NCI-H1105 treated with DMSO at 0.1 percent for 48 hours (cell line): ENCODE measurements at regions not wholly inside any gene's neighbourhood (a gene's known extent, or its start where the extent isn't known, plus 50 kb on each side); places are given as distances from the start of the nearest gene placed in this dataset.
A peak's percentile ranks its signal among the peaks of the same experiment; 100 is the strongest.

Experiments used
- DNase-seq: peaks from one replicate; lab custom pipeline; 2025; lab: John Stamatoyannopoulos, UW

DNA sequence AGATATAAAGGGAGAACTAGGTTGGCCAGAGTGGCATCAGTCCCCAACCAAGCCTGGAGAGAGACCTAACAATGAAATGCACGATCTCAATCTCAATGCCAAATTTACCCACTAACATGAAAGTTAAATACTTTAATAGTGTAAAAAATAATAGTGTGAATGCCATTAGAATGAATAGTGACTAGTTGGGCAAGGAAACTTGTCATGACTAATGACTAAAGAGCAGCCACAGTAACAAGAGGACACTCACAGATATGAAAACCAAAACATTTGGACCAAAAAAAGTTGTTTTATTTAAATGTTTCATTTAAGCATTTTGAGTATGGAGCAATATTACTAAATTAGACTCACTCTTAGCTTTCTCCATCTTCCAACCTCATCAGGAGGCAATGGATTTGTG, 1853.8 kb downstream of the EFNA5 start:
- no peak for DNase-seq

DNA sequence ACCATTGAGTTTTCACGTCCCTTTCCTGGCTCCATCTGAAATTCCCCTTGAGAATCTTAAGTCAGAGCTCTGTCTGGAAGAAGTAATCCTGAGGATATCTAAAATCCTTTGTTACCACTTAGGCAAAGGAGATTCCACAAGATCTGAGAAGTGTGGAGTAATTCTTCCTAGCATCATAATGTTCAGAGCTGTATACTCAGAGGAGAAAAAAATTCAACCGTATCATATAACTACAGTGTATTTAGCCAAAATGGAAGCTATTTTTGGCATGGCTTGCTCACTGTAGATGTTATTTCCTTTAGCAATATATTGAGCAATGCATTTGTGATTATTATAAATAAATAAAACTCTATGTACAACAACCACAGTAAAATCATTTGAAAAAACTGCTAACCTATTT, 1858.4 kb downstream of the EFNA5 start:
- no peak for DNase-seq

DNA sequence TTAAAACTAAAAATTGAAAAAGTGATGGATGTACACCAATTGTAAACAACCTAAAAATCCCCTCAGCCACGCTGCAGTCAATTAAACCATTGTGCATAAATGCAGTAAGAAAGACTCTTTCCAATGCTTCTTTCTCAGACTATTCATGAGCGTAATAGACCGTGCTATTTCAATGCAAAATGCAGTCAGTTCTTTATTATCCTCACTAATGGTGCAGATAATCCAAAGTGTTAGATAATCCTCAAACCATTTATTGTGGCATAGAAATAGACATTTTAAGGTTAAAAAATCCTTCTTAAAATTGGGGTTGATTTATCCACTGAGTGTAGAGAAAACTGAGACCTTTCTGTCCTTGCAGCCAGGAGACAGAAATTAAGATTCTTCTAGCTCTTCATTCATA, 1862.8 kb downstream of the EFNA5 start:
- no peak for DNase-seq

DNA sequence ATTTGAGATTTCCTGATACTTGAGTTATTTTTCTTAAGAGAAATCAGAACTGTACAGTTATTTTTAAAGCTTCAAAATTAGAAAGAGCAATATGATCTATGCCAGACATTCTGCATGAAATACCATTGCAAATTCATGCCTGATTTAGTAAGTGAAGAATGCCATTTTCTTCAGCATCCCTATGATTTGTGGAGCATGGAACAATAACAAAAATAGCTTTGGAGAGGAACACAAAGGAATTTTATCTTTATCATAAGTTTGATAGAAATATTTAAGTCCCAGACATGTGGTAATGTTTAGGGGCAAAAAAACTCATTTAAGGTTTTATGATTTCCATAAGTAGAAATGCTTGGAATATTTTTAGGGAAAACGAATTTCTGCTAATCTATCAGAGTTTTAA, 1863.4 kb downstream of the EFNA5 start:
- no peak for DNase-seq

DNA sequence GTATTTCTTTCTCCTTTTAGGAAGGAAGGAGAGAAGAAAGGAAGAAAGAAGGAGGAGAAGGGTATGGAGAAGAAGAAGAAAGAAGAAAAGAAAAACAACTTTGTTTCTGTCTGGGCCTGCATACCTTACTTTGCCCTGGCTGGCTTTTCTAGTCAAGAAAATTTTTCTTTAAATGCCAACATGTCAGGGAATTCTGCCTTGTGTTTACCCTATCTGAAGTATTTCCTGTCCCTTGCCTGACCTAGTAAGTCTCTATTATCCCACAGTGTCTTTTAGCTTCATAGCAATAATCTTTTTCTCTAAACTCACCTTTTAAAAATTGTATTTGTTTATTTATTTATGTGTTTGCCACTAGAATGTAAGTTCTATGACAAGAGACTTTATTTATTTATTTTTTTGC, 1864.1 kb downstream of the EFNA5 start:
- DNase-seq: no peak

DNA sequence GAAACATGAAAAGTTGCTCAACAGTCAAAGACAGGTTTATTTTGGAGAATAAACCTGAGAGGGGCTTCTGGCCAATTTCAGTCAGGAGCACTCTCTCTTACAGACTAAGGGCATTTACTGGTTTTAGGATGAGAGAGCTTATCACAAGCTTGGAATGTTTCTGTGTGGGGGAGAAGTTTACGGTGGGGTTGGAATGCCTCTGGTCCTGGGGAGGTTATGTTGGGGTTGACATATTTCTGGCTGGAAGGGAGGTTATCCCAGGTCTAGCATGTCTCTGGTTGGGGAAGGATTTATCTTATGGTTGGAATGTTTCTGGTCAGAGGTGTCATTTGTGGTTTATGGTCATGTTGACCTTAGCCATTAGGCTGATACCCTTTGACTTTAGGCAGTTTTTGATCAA, 1867.3 kb downstream of the EFNA5 start:
- no peak for DNase-seq

DNA sequence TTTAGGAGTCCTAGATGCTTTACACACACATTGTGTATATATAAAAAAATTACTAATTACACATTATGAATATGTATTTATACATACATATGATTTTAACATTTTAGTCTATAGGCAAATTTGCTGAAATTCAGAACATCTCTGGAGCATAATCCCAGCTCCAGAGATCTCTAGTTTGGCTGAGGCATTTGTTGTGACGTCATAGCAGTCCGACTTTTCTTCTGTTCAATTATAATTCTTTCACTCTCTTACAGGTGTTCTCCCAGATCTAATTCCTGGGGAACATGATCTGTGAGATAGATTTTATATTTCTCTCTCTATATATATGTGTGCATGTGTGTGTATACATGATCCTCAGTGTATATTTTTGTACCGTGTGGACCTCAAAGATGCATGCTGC, 1876.2 kb downstream of the EFNA5 start:
- no peak for DNase-seq

DNA sequence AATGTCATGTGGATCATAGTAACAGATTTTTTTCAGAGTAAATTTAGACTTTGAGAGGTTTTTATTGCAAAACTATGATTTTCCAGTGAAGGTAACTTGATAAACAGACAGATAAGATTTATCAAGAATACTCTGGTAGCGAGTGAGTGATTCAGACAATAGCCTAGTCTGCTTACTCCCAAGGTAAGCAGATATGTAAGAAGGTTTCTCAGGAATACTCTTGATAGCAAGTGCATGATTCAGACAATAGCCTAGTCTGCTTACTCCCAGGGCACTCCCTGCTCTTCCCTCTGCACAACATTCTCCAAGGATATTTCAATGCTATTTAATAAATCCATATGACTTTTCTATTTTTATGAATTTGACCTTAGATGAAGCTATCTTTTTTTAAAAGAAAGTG, 1881.5 kb downstream of the EFNA5 start:
- DNase-seq: no peak

DNA sequence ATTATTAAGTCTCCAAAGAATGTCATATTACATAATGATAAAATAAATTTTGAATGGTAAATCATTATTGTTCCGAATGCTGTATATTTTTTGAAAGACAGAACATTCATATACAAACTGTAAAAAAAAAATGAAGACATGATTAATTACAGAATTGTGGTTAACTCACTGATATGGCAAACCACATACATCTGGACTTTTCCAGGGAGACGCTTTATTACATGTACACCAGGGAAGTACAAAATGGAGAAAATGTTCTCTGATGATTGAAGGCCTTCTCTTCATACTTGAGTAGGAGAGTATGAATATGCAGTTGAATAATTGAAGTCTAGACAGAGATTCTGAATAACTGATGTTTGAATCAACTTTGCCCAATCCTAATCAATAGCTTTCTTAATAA, 1886.9 kb downstream of the EFNA5 start:
- DNase-seq: no peak

DNA sequence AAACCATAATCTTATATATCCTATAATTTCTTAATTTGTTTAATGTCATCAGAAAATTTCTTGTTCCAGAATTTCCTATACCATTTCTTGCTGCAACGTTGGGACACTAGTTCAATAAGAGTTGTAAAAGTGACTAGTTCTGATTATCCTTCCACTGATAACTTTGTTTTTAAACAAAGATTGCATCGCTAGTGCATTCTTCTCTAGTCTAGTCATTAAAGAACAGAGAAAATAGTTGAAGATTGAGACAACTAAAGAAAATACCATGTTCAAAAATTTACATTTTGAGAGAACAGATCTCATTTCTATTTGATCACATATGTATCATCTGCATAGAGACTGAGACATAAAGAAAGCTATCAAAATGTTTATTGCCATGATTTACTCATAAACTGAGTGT, 1888.2 kb downstream of the EFNA5 start:
- DNase-seq: no peak

DNA sequence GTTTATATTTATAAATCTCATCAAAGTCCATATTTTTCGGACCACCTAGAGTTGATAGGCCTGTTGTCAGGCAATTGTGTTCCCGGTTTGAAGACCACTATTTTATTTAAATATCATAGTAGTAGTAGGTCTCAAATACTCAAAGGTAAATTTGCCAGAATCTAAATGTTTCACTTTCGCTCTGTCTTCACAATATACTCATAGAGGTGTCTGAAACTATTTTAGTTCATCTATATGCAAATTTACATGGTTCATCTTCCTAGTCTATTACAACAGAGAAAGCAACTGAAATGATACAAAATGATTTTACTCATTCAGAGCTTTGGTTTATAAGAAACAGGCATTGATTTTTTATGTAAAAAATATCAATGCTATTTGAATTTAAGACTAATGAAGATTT, 1897.5 kb downstream of the EFNA5 start:
- no peak for DNase-seq

DNA sequence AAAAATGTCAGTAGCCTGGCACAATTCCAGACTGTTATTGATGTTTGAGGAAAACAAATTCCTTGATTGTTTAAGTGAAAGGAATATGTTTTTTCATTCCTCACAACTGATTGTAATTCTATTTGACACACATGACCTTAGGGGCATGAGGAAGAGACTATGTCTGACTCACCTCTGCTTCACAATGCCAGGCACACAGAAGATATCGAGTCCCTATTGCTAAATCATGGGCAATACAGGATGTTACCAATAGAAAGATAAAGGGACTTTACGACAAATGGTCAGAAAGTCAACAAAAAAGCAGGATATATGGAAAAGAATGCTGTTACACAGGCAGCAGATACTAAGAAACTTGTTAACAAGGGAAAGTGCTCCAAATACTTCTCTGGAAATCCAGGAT, 1903.5 kb downstream of the EFNA5 start:
- no peak for DNase-seq

DNA sequence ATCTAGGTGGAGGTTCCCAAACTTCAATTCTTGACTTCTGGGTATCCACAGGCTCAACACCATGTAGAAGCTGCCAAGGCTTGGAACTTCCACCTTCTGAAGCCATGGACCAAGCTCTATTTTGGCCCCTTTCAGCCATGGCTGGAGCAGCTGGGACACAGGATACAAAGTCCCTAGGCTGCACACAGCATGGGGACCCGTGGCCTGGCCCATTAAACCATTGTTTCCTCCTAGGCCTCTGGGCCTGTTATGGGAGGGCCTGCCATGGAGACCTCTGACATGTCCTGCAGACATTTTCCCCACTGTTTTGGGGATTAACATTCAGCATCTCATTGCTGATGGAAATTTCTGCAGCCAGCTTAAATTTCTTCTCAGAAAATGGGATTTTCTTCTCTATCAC, 1908.0 kb downstream of the EFNA5 start:
- DNase-seq: no peak

DNA sequence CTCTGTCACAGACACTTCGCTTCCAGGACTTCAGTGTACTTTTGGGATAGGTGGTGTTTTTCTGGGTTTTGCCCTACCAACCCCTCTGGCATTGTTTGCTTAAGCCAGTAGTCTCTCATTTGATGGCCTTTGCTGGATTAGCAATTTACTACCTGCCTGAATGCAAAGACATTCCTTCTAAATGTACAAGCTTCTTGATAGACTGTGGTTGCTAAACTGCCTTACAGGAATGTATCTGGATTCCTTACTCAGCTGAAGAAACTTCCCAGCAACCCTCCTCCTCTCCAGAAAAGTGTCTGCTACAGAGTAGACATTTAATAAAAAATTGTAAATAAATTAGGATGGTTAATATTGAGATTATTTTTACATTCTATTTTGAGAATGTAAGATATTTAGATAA, 1916.7 kb downstream of the EFNA5 start:
- DNase-seq: no peak

DNA sequence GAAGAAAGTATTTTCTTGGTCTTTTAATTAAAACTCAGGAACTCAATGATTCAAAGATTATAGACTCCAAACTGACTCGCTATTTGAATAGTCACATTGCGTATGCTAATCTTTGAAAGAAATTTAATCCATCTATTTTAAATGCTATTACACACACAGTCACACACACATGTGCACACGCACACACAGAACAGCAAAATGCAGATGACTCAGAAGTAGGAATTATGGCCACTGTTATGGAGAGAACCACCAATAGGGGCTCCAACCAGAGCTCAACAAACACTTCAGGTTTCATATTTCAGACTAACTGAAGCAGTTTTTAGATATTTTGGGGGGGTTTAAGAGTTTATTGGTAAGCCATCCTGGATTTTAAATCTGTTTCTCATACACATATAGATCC, 1917.9 kb downstream of the EFNA5 start:
- no peak for DNase-seq

DNA sequence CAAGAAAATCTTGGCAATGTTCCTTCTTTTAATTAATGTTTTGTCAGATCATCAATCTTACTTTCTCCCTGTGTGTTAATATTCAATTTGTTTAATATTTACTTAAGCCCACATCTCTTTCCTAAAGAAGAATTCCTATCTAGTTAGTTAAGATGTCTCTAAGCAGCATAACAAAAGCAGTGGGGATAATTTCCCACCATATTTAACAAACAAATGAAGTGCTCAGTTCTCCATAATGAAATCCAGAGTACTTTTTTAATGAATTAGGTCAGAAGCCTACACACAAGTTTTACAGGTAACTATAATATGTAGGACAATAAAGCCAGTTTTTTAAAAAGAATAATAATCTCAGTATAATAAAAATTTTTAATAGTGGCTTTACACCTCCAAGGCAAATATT, 1918.8 kb downstream of the EFNA5 start:
- peak; percentile 12 for DNase-seq

DNA sequence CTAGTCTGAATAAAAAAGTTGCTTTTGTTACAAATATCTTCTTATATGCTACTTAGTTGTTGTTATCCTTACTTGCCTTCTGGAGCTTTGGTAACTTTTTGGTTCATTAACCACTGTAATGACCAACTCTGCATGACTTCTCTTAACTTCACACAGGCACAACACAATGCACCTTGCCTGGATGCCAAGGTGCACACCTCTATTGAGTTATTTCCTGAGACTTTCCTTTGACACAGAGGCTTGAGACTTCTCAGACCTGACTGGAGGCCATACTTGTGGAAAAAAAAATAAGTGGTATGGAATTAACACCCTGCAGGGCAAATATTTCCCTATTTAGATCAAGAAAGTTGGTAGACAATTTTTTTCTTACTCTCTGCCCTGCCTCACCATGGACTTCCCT, 1925.6 kb downstream of the EFNA5 start:
- DNase-seq: no peak

DNA sequence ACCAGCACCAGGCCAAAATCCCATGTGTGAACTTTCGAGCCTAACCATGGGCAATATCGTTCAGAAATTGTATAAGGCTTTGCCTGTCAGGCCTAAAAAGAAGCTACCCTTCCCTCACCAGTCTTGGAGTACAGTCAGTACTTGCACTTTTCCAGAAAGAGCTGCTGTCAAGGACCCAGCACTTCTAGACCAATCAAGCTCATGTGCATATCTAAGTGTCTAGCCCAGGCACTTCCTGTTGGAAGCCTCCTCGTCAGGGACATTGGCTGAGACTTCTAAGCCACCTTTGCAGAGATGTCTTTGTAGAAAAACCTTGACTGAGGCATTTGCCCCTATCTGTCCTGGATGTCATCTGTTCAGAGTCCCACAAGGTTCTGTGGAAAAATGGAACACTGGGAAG, 1930.5 kb downstream of the EFNA5 start:
- DNase-seq: no peak

DNA sequence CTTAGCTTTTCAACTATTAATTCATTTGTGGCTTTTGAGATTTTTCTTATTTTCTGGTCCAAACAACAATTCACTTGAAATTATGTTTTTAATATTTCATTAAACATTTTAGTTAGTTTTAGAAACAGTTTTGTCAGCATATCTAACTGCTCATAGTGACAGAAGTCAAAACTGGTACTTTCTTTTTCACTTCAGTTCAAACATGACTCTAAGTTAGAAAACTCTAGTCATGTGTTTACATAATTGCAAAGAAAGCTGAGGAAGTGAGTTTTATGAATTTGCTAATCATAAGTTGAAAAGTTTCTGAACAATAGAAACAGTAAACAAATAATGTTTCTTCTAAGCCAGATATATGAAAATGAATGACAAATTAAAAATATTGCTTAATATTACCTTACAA, 1931.0 kb downstream of the EFNA5 start:
- no peak for DNase-seq

DNA sequence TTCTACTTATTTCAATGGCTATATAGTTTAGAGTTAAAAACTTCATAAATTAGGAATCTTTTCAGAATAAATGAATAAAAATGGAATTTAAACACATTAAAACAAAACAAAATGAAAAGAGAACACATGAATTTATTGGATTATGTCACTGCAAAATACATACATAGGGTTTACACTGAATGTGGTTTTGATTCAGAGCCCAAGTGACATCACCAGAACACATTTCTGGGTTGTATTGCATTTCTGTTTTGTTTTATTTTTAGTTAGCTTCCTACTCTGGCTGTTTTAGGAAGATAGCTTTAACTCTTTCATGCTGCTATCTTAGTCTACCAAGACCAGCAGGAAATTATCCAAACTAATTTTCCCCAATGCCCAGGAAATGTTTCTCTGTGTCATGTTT, 1935.0 kb downstream of the EFNA5 start:
- DNase-seq: no peak

DNA sequence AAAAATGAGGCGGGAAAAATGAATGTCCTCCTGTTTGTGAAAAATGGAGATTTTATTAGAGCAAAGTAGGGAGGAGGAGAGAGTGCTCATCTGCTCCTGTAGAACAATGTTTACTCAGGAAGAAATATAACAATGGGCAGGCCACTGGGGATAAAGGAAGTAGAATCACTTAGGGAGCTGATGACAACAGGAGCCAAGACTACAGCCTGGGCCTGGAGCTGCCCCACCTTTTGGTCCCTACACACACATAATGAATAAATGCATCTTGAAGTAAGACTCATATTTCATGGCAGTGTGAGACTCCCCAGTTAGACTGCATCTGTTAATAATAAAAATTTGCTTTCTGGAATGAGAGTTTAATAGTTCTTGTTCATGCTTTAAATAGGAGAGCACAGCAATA, 1939.8 kb downstream of the EFNA5 start:
- no peak for DNase-seq

DNA sequence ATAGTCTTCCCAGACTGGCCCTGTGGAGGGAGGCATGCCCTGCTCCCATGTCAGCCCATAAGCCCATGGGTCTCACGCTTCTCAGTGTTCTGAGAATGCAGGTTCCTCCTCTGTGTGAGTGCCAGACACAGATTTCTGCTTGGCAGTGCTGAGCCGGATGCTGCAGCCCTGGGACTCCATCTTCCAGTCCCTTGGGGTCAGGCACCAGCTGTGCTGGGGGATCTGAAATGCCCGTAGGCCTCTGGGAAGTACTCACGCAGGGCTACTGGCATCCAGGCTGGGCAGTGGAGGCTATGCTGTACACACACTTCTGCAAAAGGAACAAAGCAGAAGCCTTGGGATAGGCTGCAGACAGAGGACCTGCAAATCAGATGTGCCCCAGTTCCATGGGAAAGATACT, 1944.6 kb downstream of the EFNA5 start:
- no peak for DNase-seq

DNA sequence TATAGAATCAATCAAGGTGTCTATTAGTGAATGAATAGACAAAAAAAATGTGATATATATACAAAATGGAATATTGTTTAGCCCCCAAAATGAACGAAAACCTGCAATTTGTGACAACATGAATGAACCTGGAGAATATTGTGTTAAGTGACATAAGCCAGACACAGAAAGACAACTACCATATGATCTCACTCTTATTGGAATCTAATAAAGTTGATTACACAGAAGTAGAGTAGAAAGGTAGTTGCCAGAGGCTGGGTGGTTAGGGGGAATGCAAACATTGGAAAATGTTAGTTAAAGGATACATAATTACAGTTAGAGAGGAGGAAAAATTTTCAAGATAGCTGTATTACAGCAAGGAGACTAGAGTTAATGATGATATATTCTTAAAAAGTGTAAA, 1962.3 kb downstream of the EFNA5 start:
- DNase-seq: no peak

DNA sequence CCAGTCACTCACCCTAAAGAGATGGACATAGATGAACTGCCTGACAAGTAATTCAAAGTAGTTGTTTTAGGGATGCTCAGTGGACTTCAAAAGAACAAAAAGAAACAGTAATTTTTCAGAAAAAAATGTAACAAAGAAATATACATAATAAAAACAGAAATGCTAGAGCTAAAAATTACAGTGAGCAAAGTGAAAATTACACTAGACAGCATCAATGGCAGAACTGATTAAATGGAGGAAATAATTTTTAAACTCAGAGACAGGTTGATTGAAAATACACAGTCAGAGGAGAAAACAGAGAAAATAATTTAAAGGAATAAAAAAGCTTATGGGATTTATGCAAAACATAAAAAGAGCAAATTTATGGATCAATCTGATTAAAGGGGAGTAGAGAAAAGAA, 1968.4 kb downstream of the EFNA5 start:
- no peak for DNase-seq

DNA sequence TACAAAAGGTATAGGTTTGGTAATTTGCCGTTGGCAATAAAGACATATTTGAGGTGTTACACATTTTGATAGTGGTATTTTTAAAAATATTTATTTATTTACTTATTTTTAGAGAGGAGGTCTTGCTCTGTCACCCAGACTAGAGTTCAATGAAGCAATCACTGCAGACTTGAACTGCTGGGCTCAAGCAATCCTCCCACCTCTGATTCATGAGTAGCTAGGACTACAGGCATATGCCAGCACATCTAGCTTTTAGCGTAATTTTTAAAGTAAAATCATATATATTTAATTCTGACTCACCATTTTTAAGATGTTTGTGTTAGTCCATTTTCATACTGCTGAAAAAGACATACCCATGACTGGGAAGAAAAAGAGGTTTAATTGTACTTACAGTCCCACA, 1974.3 kb downstream of the EFNA5 start:
- no peak for DNase-seq
